CD4-positive, alpha-beta T cell treated with Interleukin-21 for 1 hour (primary cell): ENCODE measurements at regions not wholly inside any gene's neighbourhood (a gene's known extent, or its start where the extent isn't known, plus 50 kb on each side); places are given as distances from the start of the nearest gene placed in this dataset.

Experiments
- DNase-seq: peaks from one replicate; pipeline ENCODE4 v3.0.0-alpha.2; 2020

DNA sequence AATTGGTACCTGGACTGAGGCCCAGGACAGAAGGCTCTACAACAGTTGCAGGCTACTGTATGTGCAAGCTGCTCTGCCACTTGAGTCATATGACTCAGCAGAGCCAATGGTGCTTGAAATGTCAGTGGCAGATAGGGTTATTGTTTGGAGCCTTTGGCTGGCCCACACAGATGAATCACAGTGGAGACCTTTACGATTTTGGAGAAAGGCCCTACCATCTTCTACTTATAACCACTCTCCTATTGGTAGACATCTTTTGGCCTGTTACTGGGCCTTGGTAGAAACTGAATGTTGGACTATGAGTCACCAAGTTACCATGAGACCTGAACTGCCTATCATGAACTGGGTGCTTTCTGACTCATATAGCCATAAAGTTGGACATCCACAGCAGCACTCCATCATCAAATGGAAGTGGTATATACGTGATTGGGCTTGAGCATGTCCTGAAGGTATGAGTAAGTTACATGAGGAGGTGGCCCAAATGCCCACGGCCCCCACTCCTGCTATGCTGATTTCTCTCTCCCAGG is 88.9 kb upstream of the NRXN1 start:
- no peak for DNase-seq

DNA sequence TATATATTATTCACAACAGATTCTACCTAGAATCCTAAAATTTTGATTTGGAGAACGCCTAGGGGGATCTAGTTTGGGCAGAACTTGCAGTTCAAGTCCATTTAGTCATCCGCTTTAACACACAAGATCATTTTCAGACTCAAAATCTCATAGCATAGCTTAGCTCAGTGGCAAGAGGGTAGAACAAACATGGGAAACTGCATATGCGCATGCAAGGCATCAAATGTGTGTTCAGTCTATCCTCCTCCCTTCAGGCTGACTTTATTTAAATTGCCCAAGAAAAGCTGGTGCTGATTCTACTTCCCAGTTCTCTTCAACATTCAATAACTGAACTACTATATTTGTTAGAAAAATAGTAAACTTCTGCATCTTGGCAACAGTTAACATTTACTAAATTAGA is 79.6 kb upstream of the NRXN1 start:
- no peak for DNase-seq

DNA sequence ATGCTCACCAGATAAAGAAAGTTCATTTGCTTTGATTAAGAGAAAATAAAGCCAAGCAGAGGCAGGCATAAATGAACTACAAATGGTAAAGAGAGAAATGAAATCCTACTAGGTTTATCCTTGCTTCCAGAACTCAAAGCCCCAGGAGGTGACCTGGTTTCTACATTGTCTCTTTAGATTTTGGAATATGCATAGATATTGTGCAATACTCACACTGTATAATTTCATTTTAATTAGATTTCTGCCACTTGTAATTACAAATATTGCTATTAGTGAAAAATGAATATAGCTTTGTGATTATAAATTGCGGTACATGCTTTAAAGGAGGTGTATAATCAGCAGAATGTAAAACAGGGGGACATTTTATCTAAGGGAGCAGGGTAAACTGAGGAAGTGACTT is 76.9 kb upstream of the NRXN1 start:
- no peak for DNase-seq

GRCh38 chr2:51107841-51108240 is 75.9 kb upstream of the NRXN1 start:
- DNase-seq: no peak

DNA sequence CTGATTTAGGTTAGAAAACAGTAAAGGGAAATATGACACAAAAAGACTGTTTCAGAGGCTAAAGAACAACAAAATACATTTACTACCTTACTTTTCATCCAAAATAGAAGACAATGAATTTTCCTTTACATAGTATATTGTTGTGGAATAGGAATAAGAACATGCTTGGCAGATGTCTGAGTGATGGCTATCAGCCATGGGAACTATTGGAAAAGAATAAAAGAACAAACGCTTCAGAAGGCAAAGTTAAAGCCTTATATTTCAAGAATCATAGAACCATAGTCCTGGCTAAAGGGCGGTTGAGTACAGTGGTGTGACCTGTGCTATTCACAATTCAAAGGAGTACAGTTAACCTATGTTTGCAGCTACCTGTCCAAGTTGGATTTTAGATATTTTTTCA is 73.9 kb upstream of the NRXN1 start:
- no peak for DNase-seq

GRCh38 chr2:51103205-51103604 is 71.3 kb upstream of the NRXN1 start:
- DNase-seq: no peak

GRCh38 chr2:51093016-51093415 is 61.1 kb upstream of the NRXN1 start:
- no peak for DNase-seq

GRCh38 chr2:51085420-51086068 is 53.6 kb upstream of the NRXN1 start:
- no peak for DNase-seq

DNA sequence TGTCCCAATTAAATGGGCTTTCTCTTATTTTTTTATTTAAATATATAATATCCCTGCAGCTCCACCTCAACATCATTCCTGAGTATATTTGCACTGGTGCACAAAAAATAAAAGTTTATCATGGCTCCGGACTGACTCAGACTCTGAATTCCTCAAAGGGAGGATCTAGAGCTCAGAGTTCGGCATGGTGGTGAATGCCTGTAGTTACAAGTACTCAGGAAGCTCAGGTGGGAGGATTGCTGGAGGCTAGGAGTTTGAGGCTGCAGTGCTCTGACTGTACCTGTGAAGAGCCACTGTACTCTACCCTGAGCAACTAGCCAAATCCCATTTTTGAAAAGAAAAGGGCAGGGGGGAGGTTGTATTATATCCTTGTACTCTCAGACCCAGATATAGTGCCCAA is 52.8 kb upstream of the NRXN1 start:
- no peak for DNase-seq
